ENCODE measurements at regions not wholly inside any gene's neighbourhood (a gene's known extent, or its start where the extent isn't known, plus 50 kb on each side); places are given as distances from the start of the nearest gene placed in this dataset.

DNA sequence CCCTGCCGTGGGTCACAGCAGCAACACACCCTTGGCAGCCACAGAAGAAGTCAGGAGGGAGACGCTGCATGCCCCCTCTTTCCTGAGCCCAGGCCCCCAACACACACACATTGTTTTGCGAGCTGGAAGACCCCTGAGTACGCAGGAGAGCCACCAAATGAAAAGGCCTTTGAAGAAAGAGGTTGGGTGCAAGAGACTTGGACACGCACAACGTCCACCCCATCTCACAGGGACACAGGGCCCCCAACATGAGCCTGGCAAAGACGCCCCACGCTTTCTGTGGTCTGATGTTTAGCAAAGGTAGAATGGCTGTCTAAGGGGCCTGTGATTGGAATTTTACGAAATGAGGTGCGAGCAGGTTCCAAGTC is 185.0 kb downstream of the TTLL2 start:
- Histone ChIP-seq H3K4me1 (ENCODE audit: control insufficient read depth in 1 of 2, insufficient read depth in 2 of 2, low read depth in 1 of 2, low read length in 1 of 2) (no peaks in the 10 kb centered on the region), H3K36me3 (replicated peaks in 1 of 2; ENCODE audit: control insufficient read depth in 1 of 2, insufficient read depth in 2 of 2, low read length in 1 of 2) (no peaks in the 10 kb centered on the region), H2AFZ (ENCODE audit: low read depth) (no peak overlapping the region), H3K9me2 (no peaks in the 10 kb centered on the region), H4K20me1 (ENCODE audit: insufficient read depth) (no peaks in the 10 kb centered on the region), H3F3A (replicated peaks; ENCODE audit: insufficient read depth) (no peaks in the 10 kb centered on the region), H3K27ac (ENCODE audit: low read depth in 2 of 2, low read length in 1 of 2) (no peak overlapping the region), H3K27me3 (ENCODE audit: insufficient read depth) (no peaks in the 10 kb centered on the region), H3K9ac (no peak overlapping the region), H3K4me3 (ENCODE audit: low read depth in 2 of 2, low read length in 1 of 2) (no peak overlapping the region), H3K79me2 (ENCODE audit: insufficient read depth) (no peaks in the 10 kb centered on the region), H3K9me3 (no peaks in the 10 kb centered on the region), H3K4me2 (no peak overlapping the region)
- DNase-seq = no peak
- POLR2A ChIA-PET = no interaction called here
- TF ChIP-seq MXI1 (IDR thresholded peaks at IDR 0.05; ENCODE audit: low read depth, low read length) (no peak), YY1 (IDR thresholded peaks at IDR 0.05; ENCODE audit: low read depth) (no peak), GABPA (IDR thresholded peaks at IDR 0.05; ENCODE audit: low read depth) (no peak), TEAD4 (IDR thresholded peaks at IDR 0.05; ENCODE audit: borderline replicate concordance, insufficient read depth) (no peak)
- WGBS (ENCODE audit: low lambda C conversion rate) = 61% methylated on average over 10 of the region's 10 CpGs
- CTCF ChIA-PET = no interaction called here

DNA sequence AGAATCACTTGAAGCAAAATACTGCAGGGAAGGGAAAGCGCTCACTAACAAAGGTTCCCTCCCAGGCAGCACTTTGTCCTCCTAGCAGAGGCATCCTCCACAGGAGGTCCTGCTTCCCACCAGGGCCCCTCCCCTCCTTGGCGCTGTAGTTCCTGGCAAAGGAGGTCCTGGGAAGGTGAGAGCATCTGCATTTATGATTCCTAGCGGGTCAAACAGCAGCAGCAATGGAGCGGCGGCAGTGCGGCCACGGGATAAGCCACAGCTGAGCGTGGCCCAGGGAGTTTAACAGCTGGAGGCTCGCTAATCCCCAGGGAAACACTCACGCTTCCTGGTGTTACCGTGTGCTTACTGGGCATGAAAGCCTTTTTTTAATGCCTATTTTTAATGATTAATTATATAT is 185.8 kb downstream of the TTLL2 start:
- WGBS (ENCODE audit: low lambda C conversion rate) = 63% methylated on average over 10 of the region's 11 CpGs
- DNase-seq = no peak
- Histone ChIP-seq H3K4me2 (no peak overlapping the region), H4K20me1 (ENCODE audit: insufficient read depth) (no peaks in the 10 kb centered on the region), H3K27me3 (ENCODE audit: insufficient read depth) (no peaks in the 10 kb centered on the region), H3K4me3 (ENCODE audit: low read depth in 2 of 2, low read length in 1 of 2) (no peak overlapping the region), H2AFZ (ENCODE audit: low read depth) (no peak overlapping the region), H3K79me2 (ENCODE audit: insufficient read depth) (no peaks in the 10 kb centered on the region), H3K9ac (no peak overlapping the region), H3K27ac (ENCODE audit: low read depth in 2 of 2, low read length in 1 of 2) (no peak overlapping the region), H3K36me3 (replicated peaks in 1 of 2; ENCODE audit: control insufficient read depth in 1 of 2, insufficient read depth in 2 of 2, low read length in 1 of 2) (no peaks in the 10 kb centered on the region), H3K9me2 (no peaks in the 10 kb centered on the region), H3F3A (replicated peaks; ENCODE audit: insufficient read depth) (no peaks in the 10 kb centered on the region), H3K9me3 (no peaks in the 10 kb centered on the region), H3K4me1 (ENCODE audit: control insufficient read depth in 1 of 2, insufficient read depth in 2 of 2, low read depth in 1 of 2, low read length in 1 of 2) (no peaks in the 10 kb centered on the region)
- TF ChIP-seq FOSL2 (IDR thresholded peaks at IDR 0.05; ENCODE audit: borderline replicate concordance, low read depth) = no peak
- no peak for TF ChIP-seq ELF1 (IDR thresholded peaks at IDR 0.05)
- TF ChIP-seq JUND (IDR thresholded peaks at IDR 0.05) = no peak
- no peak for TF ChIP-seq RCOR1 (IDR thresholded peaks at IDR 0.05; ENCODE audit: low read length)
- TF ChIP-seq, protein P1, sequence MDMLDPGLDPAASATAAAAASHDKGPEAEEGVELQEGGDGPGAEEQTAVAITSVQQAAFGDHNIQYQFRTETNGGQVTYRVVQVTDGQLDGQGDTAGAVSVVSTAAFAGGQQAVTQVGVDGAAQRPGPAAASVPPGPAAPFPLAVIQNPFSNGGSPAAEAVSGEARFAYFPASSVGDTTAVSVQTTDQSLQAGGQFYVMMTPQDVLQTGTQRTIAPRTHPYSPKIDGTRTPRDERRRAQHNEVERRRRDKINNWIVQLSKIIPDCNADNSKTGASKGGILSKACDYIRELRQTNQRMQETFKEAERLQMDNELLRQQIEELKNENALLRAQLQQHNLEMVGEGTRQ (IDR thresholded peaks at IDR 0.05; ENCODE audit: borderline replicate concordance, low read depth, low read length) = no peak
- TF ChIP-seq EZH2phosphoT487 (IDR thresholded peaks at IDR 0.05; ENCODE audit: borderline replicate concordance, low read depth) = no peak
- TF ChIP-seq, protein P2, sequence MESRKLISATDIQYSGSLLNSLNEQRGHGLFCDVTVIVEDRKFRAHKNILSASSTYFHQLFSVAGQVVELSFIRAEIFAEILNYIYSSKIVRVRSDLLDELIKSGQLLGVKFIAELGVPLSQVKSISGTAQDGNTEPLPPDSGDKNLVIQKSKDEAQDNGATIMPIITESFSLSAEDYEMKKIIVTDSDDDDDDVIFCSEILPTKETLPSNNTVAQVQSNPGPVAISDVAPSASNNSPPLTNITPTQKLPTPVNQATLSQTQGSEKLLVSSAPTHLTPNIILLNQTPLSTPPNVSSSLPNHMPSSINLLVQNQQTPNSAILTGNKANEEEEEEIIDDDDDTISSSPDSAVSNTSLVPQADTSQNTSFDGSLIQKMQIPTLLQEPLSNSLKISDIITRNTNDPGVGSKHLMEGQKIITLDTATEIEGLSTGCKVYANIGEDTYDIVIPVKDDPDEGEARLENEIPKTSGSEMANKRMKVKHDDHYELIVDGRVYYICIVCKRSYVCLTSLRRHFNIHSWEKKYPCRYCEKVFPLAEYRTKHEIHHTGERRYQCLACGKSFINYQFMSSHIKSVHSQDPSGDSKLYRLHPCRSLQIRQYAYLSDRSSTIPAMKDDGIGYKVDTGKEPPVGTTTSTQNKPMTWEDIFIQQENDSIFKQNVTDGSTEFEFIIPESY (IDR thresholded peaks at IDR 0.05; ENCODE audit: borderline replicate concordance, low read depth) = no peak
- TF ChIP-seq, protein P3, sequence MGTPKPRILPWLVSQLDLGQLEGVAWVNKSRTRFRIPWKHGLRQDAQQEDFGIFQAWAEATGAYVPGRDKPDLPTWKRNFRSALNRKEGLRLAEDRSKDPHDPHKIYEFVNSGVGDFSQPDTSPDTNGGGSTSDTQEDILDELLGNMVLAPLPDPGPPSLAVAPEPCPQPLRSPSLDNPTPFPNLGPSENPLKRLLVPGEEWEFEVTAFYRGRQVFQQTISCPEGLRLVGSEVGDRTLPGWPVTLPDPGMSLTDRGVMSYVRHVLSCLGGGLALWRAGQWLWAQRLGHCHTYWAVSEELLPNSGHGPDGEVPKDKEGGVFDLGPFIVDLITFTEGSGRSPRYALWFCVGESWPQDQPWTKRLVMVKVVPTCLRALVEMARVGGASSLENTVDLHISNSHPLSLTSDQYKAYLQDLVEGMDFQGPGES (IDR thresholded peaks at IDR 0.05; ENCODE audit: low read depth, low read length) = no peak
- no peak for TF ChIP-seq CHD2 (IDR thresholded peaks at IDR 0.05; ENCODE audit: low read length, partially characterized antibody)
- POLR2A ChIA-PET = no interaction called here
- CTCF ChIA-PET = no interaction called here

Data from SK-N-SH (cell line).